ENCODE measurements at regions not wholly inside any gene's neighbourhood (a gene's known extent, or its start where the extent isn't known, plus 50 kb on each side); places are given as distances from the start of the nearest gene placed in this dataset.
A peak's percentile ranks its signal among the peaks of the same experiment; 100 is the strongest.

- DNase-seq: no peak
Observed at GRCh38 chr3:102087236-102087635, 237.9 kb downstream of the NFKBIZ start.

GRCh38 chr3:102089239-102089638, 239.9 kb downstream of the NFKBIZ start:
- no peak for DNase-seq

GRCh38 chr3:102089904-102090720, 240.8 kb downstream of the NFKBIZ start:
- DNase-seq: no peak

- DNase-seq: no peak
Observed at GRCh38 chr3:102090721-102091045, 241.4 kb downstream of the NFKBIZ start.

GRCh38 chr3:102091358-102091757, 242.0 kb downstream of the NFKBIZ start:
- DNase-seq: no peak

GRCh38 chr3:102092617-102093466, 243.5 kb downstream of the NFKBIZ start:
- no peak for DNase-seq

- no peak for DNase-seq
Observed at GRCh38 chr3:102094506-102094905, 245.2 kb downstream of the NFKBIZ start.

GRCh38 chr3:102095383-102095782, 246.1 kb downstream of the NFKBIZ start:
- DNase-seq: no peak

GRCh38 chr3:102096066-102096465, 246.8 kb downstream of the NFKBIZ start:
- DNase-seq: no peak

GRCh38 chr3:102098130-102098885, 249.0 kb downstream of the NFKBIZ start:
- no peak for DNase-seq

GRCh38 chr3:102099913-102100312, 250.6 kb downstream of the NFKBIZ start:
- DNase-seq: no peak

- no peak for DNase-seq
Observed at GRCh38 chr3:102102394-102102793, 253.1 kb downstream of the NFKBIZ start.

- DNase-seq: no peak
Observed at GRCh38 chr3:102104033-102104432, 254.7 kb downstream of the NFKBIZ start.

GRCh38 chr3:102105193-102105592, 255.9 kb downstream of the NFKBIZ start:
- peak; percentile 23 for DNase-seq

GRCh38 chr3:102106416-102107097, 257.2 kb downstream of the NFKBIZ start:
- no peak for DNase-seq

- DNase-seq: no peak
Observed at GRCh38 chr3:102112704-102113230, 263.5 kb downstream of the NFKBIZ start.

- DNase-seq: no peak
Observed at GRCh38 chr3:102113421-102114041, 264.2 kb downstream of the NFKBIZ start.

GRCh38 chr3:102114264-102114979, 265.1 kb downstream of the NFKBIZ start:
- DNase-seq: no peak

GRCh38 chr3:102122527-102122926, 273.2 kb downstream of the NFKBIZ start:
- no peak for DNase-seq

- DNase-seq: no peak
Observed at GRCh38 chr3:102123590-102124190, 274.4 kb downstream of the NFKBIZ start.

- DNase-seq: no peak
Observed at GRCh38 chr3:102124282-102124681, 275.0 kb downstream of the NFKBIZ start.
